ENCODE measurements at regions not wholly inside any gene's neighbourhood (a gene's known extent, or its start where the extent isn't known, plus 50 kb on each side); places are given as distances from the start of the nearest gene placed in this dataset.

GRCh38 chr4:12409507-12410190 lies 981.0 kb upstream of the HS3ST1 start:
- no peaks in the 10 kb centered on the region for H3K79me2 ChIP-seq (ENCODE audit: low read length)
- 0 out of 2 replicates have a peak overlapping the region, but pooled peaks have one; percentile 56 for H2AFZ ChIP-seq (ENCODE audit: low read depth, low read length)
- H3K4me2 ChIP-seq (ENCODE audit: low read length) = peak overlapping the region; percentile 43

GRCh38 chr4:12408364-12408763 lies 979.7 kb upstream of the HS3ST1 start:
- Histone ChIP-seq H3K4me2 (ENCODE audit: low read length) (no peak overlapping the region), H3K27me3 (ENCODE audit: low read depth, low read length) (no peaks in the 10 kb centered on the region), H3K9me3 (ENCODE audit: insufficient read depth, low read length) (no peaks in the 10 kb centered on the region), H3K36me3 (replicated peaks; ENCODE audit: low read depth, low read length) (no peaks in the 10 kb centered on the region), H3K27ac (ENCODE audit: low read length) (no peak overlapping the region), H2AFZ (ENCODE audit: low read depth, low read length) (no peak overlapping the region), H4K20me1 (ENCODE audit: insufficient read depth, low read length) (no peaks in the 10 kb centered on the region), H3K4me3 (ENCODE audit: low read length) (no peak overlapping the region), H3K4me1 (ENCODE audit: low read length) (peaks cover 11% of the 10 kb centered on the region), H3K9ac (ENCODE audit: low read length) (no peak overlapping the region), H3K79me2 (ENCODE audit: low read length) (no peaks in the 10 kb centered on the region)
- TF ChIP-seq EZH2phosphoT487 (IDR thresholded peaks at IDR 0.05; ENCODE audit: low read depth) (no peak), CTCF (IDR thresholded peaks at IDR 0.05; ENCODE audit: low read depth, low read length) (no peak)

More at GRCh38 chr4:12409507-12410190, 981.0 kb upstream of the HS3ST1 start:
- Histone ChIP-seq H3K4me3 (ENCODE audit: low read length) (no peak overlapping the region), H3K4me1 (ENCODE audit: low read length) (peaks cover 11% of the 10 kb centered on the region), H3K27ac (ENCODE audit: low read length) (no peak overlapping the region), H3K9ac (ENCODE audit: low read length) (no peak overlapping the region), H3K36me3 (replicated peaks; ENCODE audit: low read depth, low read length) (no peaks in the 10 kb centered on the region), H3K9me3 (ENCODE audit: insufficient read depth, low read length) (no peaks in the 10 kb centered on the region), H3K27me3 (ENCODE audit: low read depth, low read length) (no peaks in the 10 kb centered on the region), H4K20me1 (ENCODE audit: insufficient read depth, low read length) (no peaks in the 10 kb centered on the region)
- TF ChIP-seq EZH2phosphoT487 (IDR thresholded peaks at IDR 0.05; ENCODE audit: low read depth) (no peak), CTCF (IDR thresholded peaks at IDR 0.05; ENCODE audit: low read depth, low read length) (peak; percentile 68)

GRCh38 chr4:12403175-12403574 lies 974.5 kb upstream of the HS3ST1 start:
- Histone ChIP-seq H3K4me2 (ENCODE audit: low read length) (no peak overlapping the region), H3K4me1 (ENCODE audit: low read length) (peaks cover 7% of the 10 kb centered on the region; the same call in 1 of the 2 replicates)

DNA sequence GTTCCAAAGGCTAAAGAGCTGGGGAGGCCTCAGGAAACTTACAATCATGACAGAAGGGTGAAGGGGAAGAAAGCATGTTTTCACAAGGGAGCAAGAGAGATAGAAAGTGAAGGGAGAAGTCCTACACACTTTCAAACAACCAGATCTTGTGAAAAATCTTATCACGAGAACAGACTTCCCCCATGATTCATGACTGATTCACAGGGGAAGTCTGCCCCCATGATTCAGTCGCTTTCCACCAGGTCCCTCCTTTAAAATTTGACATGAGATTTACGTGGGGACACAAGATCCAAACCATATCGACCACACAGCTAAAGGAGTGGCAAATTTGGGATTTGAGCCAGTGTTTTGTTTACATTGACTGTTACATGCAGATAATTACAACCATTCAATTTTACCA lies 971.1 kb upstream of the HS3ST1 start:
- peaks cover 7% of the 10 kb centered on the region; the same call in 1 of the 2 replicates for H3K4me1 ChIP-seq (ENCODE audit: low read length)
- no peak overlapping the region for H3K4me2 ChIP-seq (ENCODE audit: low read length)
- H2AFZ ChIP-seq (ENCODE audit: low read depth, low read length) = no peak overlapping the region
- H4K20me1 ChIP-seq (ENCODE audit: insufficient read depth, low read length) = no peaks in the 10 kb centered on the region
- peaks cover 6% of the 10 kb centered on the region for H3K36me3 ChIP-seq (replicated peaks; ENCODE audit: low read depth, low read length)
- TF ChIP-seq CTCF (IDR thresholded peaks at IDR 0.05; ENCODE audit: low read depth, low read length) (no peak), EZH2phosphoT487 (IDR thresholded peaks at IDR 0.05; ENCODE audit: low read depth) (no peak)
- no peak overlapping the region for H3K4me3 ChIP-seq (ENCODE audit: low read length)
- no peaks in the 10 kb centered on the region for H3K9me3 ChIP-seq (ENCODE audit: insufficient read depth, low read length)
- H3K9ac ChIP-seq (ENCODE audit: low read length) = no peak overlapping the region
- H3K79me2 ChIP-seq (ENCODE audit: low read length) = no peaks in the 10 kb centered on the region
- H3K27ac ChIP-seq (ENCODE audit: low read length) = no peak overlapping the region
- no peaks in the 10 kb centered on the region for H3K27me3 ChIP-seq (ENCODE audit: low read depth, low read length)

More at GRCh38 chr4:12403175-12403574, 974.5 kb upstream of the HS3ST1 start:
- H4K20me1 ChIP-seq (ENCODE audit: insufficient read depth, low read length) = no peaks in the 10 kb centered on the region
- peaks cover 6% of the 10 kb centered on the region for H3K36me3 ChIP-seq (replicated peaks; ENCODE audit: low read depth, low read length)
- H3K9me3 ChIP-seq (ENCODE audit: insufficient read depth, low read length) = no peaks in the 10 kb centered on the region
- H3K79me2 ChIP-seq (ENCODE audit: low read length) = no peaks in the 10 kb centered on the region
- no peak overlapping the region for H2AFZ ChIP-seq (ENCODE audit: low read depth, low read length)
- H3K27ac ChIP-seq (ENCODE audit: low read length) = no peak overlapping the region
- no peak overlapping the region for H3K4me3 ChIP-seq (ENCODE audit: low read length)
- no peaks in the 10 kb centered on the region for H3K27me3 ChIP-seq (ENCODE audit: low read depth, low read length)
- H3K9ac ChIP-seq (ENCODE audit: low read length) = no peak overlapping the region
- no peak for TF ChIP-seq CTCF (IDR thresholded peaks at IDR 0.05; ENCODE audit: low read depth, low read length)
- no peak for TF ChIP-seq EZH2phosphoT487 (IDR thresholded peaks at IDR 0.05; ENCODE audit: low read depth)
